Prostate gland (tissue), 2 donors: ENCODE measurements at regions not wholly inside any gene's neighbourhood (a gene's known extent, or its start where the extent isn't known, plus 50 kb on each side); places are given as distances from the start of the nearest gene placed in this dataset.

Experiments used
- CTCF ChIP-seq, 4 experiments: fragments of 200-600 bp in 2 of 4; fragments of 450-650 bp in 2 of 4; sonication (generic) in 2 of 4; IDR thresholded peaks; 1 replicate in 3 of 4; 2 replicates in 1 of 4; pipeline ENCODE4 v1.5.1; 2016 to 2019; ENCODE audit warnings: antibody characterized with exemption in 4 of 4, mild to moderate bottlenecking in 2 of 4, moderate library complexity in 2 of 4
- POLR2A ChIP-seq: fragments of 450-650 bp; IDR thresholded peaks from one replicate; pipeline ENCODE4 v1.6.1; 2016; ENCODE audit warnings: antibody characterized with exemption, mild to moderate bottlenecking
- POLR2AphosphoS5 ChIP-seq: sonication (generic); formaldehyde crosslinking; IDR thresholded peaks from one replicate; pipeline ENCODE4 v1.6.1; 2017; ENCODE audit warnings: antibody characterized with exemption

- TF ChIP-seq POLR2AphosphoS5 = no peak
- no peak for TF ChIP-seq CTCF (IDR thresholded peaks at IDR 0.05)
- no peak for TF ChIP-seq POLR2A
Observed at GRCh38 chr6:44734886-44735629, 347.6 kb downstream of the CDC5L start.
